ENCODE measurements at regions not wholly inside any gene's neighbourhood (a gene's known extent, or its start where the extent isn't known, plus 50 kb on each side); places are given as distances from the start of the nearest gene placed in this dataset.

GRCh38 chr2:5493256-5493655, 198.9 kb upstream of the SOX11 start:
- TF ChIP-seq CTCF (IDR thresholded peaks at IDR 0.05; ENCODE audit: low read depth, low read length, poor library complexity, severe bottlenecking) (no peak), EZH2phosphoT487 (IDR thresholded peaks at IDR 0.05; ENCODE audit: borderline replicate concordance, low read length) (no peak)
